ENCODE measurements at regions not wholly inside any gene's neighbourhood (a gene's known extent, or its start where the extent isn't known, plus 50 kb on each side); places are given as distances from the start of the nearest gene placed in this dataset.

- DNase-seq (ENCODE audit: low spot score in 2 of 2): no peak
- TF ChIP-seq POLR2AphosphoS5 (IDR thresholded peaks at IDR 0.05) (no peak), POLR2A (IDR thresholded peaks at IDR 0.05) (no peak), CTCF (IDR thresholded peaks at IDR 0.05) (no peak)
Observed at GRCh38 chr13:107976628-107977027, 238.7 kb downstream of the LIG4 start.

GRCh38 chr13:107974409-107974808 is 240.9 kb downstream of the LIG4 start:
- no peak overlapping the region for H3K27ac ChIP-seq
- H3K4me3 ChIP-seq: no peak overlapping the region
- H3K36me3 ChIP-seq: no peaks in the 10 kb centered on the region
- intact Hi-C loops (cut with DNase I; ENCODE audit: low total_unique reads): no loop called here
- no peaks in the 10 kb centered on the region for H3K4me1 ChIP-seq
- no peak for DNase-seq (ENCODE audit: low spot score in 2 of 2)
- TF ChIP-seq CTCF (IDR thresholded peaks at IDR 0.05) (no peak), POLR2A (IDR thresholded peaks at IDR 0.05) (no peak), POLR2AphosphoS5 (IDR thresholded peaks at IDR 0.05) (no peak)
- no peaks in the 10 kb centered on the region for H3K9me3 ChIP-seq
- no peaks in the 10 kb centered on the region for H3K27me3 ChIP-seq

More at GRCh38 chr13:107976628-107977027, 238.7 kb downstream of the LIG4 start:
- H3K36me3 ChIP-seq: no peaks in the 10 kb centered on the region
- intact Hi-C loops (cut with DNase I; ENCODE audit: low total_unique reads): no loop called here
- no peak overlapping the region for H3K27ac ChIP-seq
- H3K9me3 ChIP-seq: no peaks in the 10 kb centered on the region
- no peaks in the 10 kb centered on the region for H3K27me3 ChIP-seq
- H3K4me3 ChIP-seq: no peak overlapping the region
- H3K4me1 ChIP-seq: no peaks in the 10 kb centered on the region

- no peak for DNase-seq (ENCODE audit: low spot score in 2 of 2)
- H3K4me3 ChIP-seq: no peak overlapping the region
- no peaks in the 10 kb centered on the region for H3K9me3 ChIP-seq
- no peaks in the 10 kb centered on the region for H3K27me3 ChIP-seq
- intact Hi-C loops (cut with DNase I; ENCODE audit: low total_unique reads): no loop called here
- no peaks in the 10 kb centered on the region for H3K36me3 ChIP-seq
- H3K27ac ChIP-seq: no peak overlapping the region
- no peaks in the 10 kb centered on the region for H3K4me1 ChIP-seq
- TF ChIP-seq POLR2A (IDR thresholded peaks at IDR 0.05) (no peak), CTCF (IDR thresholded peaks at IDR 0.05) (no peak), POLR2AphosphoS5 (IDR thresholded peaks at IDR 0.05) (no peak)
Observed at GRCh38 chr13:107969546-107969945, 245.8 kb downstream of the LIG4 start.

- H3K9me3 ChIP-seq: no peaks in the 10 kb centered on the region
- no peaks in the 10 kb centered on the region for H3K27me3 ChIP-seq
- H3K4me3 ChIP-seq: no peak overlapping the region
- H3K4me1 ChIP-seq: no peaks in the 10 kb centered on the region
- no peaks in the 10 kb centered on the region for H3K36me3 ChIP-seq
- no peak for DNase-seq (ENCODE audit: low spot score in 2 of 2)
- TF ChIP-seq POLR2AphosphoS5 (IDR thresholded peaks at IDR 0.05): no peak
- no peak for TF ChIP-seq CTCF (IDR thresholded peaks at IDR 0.05)
- TF ChIP-seq POLR2A (IDR thresholded peaks at IDR 0.05): no peak
- no peak overlapping the region for H3K27ac ChIP-seq
- intact Hi-C loops (cut with DNase I; ENCODE audit: low total_unique reads): no loop called here
Observed at GRCh38 chr13:107968470-107968869, 246.9 kb downstream of the LIG4 start.

GRCh38 chr13:107964395-107964794 is 250.9 kb downstream of the LIG4 start:
- DNase-seq (ENCODE audit: low spot score in 2 of 2): no peak
- H3K36me3 ChIP-seq: no peaks in the 10 kb centered on the region
- H3K4me3 ChIP-seq: no peak overlapping the region
- H3K27me3 ChIP-seq: no peaks in the 10 kb centered on the region
- H3K27ac ChIP-seq: no peak overlapping the region
- TF ChIP-seq POLR2A (IDR thresholded peaks at IDR 0.05): no peak
- no peak for TF ChIP-seq CTCF (IDR thresholded peaks at IDR 0.05)
- no peak for TF ChIP-seq POLR2AphosphoS5 (IDR thresholded peaks at IDR 0.05)
- H3K4me1 ChIP-seq: no peaks in the 10 kb centered on the region
- intact Hi-C loops (cut with DNase I; ENCODE audit: low total_unique reads): no loop called here
- no peaks in the 10 kb centered on the region for H3K9me3 ChIP-seq

All from breast epithelium (tissue), 4 donors.